HG03135 (cell line): ENCODE measurements at regions not wholly inside any gene's neighbourhood (a gene's known extent, or its start where the extent isn't known, plus 50 kb on each side); places are given as distances from the start of the nearest gene placed in this dataset.

ENCODE experiments used
- ATAC-seq: cut with Tn5 transposase; IDR thresholded peaks from one replicate; pipeline ENCODE4 v1.9.1; 2021; ENCODE audit warnings: mild to moderate bottlenecking, moderate library complexity; ENCODE audit not compliant: unreplicated experiment

DNA sequence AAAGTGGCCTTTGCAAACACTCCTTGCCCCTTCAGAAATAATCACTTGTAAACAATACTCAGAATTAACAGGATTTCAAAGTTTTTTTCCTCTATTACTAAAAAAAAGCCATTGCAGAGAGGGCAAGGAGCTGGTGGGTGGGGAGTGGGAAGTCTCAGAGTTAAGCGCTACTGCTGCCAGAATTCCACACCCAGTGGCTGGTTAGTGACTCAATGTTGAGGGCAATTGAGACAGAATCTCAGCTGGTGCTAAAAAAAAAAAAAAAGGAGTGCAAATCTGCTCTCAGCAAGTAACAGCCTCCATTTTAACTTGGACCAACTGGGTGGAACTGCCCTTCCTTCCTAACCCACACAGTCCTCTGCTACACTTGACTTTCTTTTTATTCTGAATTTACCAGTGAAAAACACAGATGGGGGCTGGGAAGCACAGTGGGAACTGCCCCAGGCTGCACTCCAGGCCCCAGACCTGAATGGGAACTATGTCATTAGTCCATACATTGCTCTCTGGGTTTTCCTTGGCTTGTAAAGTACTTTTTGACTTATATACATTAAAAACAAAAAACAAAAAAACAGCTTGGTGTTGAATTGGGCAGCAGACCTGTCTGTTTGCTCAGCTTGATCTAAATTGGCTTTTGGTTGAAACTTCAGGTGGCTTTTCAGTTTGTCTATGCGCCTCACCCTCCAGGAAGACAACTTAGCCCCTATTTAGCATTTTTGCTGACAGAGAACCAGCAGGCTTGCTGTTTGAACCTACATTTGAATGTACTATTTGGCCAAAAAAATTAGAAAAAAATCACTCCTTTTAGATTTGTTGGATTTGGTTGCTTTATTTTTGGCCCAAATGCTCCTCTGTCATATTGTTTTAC is 357.8 kb upstream of the TBL1XR1 start:
- no peak for ATAC-seq

DNA sequence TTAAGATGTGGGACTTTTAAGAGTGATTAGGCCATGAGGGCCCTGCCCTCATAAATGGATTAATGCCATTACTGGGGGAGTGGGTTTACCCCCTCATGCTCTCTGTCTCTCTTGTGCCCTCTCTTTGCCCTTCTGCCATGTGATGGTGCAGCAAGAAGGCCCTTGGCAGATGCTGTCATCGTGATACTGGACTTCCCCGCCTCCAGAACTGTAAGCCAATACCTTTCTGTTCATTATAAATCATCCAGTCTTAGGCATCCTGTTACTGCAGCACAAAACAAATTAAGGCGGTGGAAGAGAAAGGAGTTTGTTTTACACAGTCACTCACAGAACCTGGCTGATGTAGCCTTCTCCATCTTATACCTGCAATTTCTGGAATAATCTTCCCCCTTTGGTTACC is 360.3 kb upstream of the TBL1XR1 start:
- ATAC-seq, result no peak

DNA sequence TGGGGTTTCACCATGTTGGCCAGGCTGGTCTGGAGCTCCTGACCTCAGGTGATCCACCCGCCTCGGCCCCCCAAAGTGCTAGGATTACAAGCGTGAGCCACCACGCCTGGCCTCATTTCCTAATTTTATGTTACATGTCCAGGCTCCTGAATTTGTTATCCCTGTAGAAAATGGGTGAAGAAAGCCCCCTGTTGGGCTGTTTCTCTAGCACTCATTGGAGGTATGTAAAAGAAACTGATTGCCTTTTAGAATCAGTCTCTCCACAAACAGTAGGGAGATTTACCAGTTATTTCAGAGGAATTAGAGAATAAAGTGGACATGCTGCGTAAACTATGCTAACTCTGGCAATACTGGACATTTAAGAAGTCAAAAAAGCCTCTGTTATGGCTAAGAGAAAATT is 364.1 kb upstream of the TBL1XR1 start:
- no peak for ATAC-seq

DNA sequence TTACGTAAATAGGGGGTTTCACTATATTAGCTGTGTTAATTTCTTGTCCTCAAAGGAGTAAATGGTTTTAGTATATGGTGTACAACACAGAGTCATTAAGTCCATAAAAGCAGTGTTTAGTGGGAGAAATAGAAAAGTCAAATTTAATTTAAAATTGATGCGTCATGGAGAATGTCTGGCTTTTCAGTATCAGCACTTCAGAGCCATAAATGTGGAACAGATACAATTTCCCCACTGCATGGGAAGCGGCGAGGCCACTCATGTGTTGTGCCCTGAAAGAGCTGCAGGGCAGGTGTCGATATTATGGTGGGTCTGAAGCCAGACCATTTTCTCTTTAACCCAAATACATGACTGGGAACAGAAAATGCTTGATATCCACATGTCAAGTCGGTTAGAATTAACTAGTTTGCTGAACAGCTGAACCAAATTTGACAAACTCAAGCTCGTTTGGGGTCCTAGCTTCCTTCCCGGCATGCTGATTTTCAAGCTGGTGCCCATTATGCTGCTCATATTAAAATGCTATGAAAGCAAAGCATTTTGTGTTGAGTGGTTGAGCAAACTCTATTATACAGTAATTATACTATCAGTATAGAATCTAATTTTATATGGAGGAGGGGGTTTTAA is 364.6 kb upstream of the TBL1XR1 start:
- no peak for ATAC-seq

DNA sequence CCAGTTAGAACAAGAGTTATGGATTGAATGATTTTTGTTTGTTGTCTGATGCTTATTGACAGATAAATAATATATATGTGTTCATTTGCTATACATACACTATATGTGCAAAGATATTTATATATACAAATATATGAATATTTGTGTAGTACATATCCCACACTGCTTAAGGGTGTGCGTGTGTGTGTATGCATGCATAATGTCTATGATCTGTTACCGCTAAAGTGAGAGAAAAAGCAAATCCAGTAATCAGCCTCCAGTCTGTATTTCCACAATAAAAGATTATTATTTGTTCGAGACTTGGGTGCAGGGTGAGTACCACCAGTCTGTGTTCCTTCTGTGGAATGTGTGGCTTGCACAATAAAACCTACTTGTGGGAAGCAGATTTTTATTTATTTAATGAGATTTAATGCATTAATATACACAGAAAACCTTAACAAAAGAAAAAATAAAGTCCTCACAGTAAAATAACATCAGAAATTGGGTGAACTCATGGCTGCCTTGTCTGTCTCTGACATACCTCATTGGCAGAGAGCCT is 366.0 kb upstream of the TBL1XR1 start:
- no peak for ATAC-seq

DNA sequence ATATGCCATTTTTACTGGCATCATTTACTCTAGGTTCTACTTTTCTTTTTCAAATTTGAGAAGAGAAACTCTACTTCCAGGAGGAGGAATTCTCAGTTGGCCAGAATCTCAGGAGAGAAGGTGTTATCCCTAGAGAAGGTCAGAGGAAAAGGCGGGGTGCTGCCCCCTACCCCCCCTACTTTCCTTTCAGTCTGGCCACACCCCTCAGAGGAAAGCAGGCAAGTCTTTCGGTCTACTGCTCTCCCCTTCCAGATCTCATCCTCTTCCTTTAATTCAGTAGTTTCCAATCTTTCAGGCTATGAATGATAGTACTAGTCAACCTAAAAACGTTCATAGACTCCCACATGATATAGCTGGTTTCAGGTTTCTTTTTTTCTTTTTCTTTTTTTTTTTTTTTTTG is 366.5 kb upstream of the TBL1XR1 start:
- no peak for ATAC-seq

DNA sequence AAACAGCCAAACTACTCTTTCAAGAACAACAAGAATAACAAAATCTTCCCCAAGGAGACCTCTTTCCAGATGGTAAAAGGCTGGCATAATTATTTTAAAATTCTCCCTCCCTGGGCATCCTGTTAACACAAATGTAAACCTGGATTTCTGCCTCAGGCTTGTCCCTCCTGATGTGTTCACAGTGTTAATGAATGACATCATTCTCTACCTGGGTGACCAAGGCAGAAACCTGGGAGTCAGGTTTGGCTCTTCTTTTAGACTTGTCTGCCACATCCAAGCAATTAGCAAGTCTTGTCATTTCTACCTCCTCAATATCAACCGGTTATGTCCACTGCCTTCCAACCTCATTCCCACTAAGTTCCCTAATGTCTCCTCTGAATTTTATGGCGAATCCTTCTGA is 368.7 kb upstream of the TBL1XR1 start:
- ATAC-seq, result no peak

DNA sequence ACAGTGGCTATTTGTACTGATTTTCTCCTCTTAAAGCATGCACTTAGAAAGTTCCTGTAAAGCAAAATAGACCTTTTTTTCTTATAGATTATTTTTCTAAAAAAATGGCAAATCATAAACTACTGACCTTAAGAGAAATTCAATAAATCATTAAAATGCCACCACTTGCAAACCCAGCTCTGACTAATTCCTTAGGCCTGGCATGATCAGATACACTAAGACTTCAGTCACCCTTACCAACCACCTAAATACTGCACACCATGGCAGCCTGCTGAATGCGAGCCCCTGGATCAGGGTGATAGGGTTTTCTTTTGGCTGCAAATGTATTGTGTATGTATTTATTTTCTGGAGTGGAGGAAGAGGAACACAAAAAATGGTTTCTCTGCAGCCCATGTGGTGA is 370.6 kb upstream of the TBL1XR1 start:
- ATAC-seq, result no peak

DNA sequence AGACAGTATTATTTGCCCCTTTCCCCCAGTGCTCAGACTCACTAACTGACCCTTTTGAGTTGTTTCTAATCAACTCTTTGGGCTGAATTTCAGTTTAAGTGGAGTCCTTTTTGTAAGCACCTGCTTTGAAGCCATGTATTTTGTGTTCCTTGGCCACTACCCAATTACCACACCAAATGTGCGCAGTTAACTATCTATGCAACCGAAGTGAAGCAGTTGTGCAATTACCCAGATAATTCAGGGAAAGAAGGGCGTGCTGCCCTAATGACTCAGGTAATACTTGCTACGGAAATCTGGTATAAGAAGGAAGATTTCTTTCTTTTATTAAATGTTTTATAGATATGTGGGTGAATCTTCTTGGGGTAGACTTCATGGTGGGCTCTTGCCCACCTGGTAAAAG is 371.9 kb upstream of the TBL1XR1 start:
- no peak for ATAC-seq

DNA sequence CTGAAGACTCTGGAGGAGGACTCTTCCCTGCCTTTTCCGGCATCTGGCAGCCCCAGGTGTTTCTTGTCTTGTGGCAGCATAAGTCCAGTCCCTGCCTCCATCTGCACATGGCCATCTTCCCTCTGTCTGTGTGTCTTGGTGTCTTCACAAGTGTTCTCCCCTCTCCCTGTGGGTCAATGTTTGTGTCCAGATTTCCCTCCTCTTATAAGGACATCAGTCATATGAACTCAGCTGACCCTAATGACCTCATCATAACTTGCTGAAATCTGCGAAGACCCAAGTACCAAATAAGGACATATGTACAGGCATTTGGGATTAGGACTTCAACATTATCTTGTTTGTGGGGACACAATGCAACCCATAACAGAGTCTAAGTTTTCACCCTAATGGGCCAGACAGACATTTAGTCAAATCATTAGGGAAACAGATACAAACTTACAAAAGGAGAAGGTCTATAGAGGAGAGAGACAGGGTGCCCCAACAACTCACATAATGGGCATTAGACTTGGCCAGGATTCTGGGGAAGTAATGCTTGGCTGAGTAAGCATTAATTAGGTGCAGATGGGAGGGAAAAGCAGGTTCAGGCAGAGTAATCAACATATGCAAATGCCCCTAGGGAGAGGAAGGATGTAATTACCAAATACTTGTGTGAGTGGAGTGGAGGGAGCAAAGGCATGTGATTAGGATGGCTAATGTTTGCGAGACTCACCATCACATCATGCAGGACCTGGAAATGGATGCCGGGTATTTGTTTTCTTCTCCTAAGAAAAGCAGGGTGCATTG is 372.8 kb upstream of the TBL1XR1 start:
- ATAC-seq, result no peak

DNA sequence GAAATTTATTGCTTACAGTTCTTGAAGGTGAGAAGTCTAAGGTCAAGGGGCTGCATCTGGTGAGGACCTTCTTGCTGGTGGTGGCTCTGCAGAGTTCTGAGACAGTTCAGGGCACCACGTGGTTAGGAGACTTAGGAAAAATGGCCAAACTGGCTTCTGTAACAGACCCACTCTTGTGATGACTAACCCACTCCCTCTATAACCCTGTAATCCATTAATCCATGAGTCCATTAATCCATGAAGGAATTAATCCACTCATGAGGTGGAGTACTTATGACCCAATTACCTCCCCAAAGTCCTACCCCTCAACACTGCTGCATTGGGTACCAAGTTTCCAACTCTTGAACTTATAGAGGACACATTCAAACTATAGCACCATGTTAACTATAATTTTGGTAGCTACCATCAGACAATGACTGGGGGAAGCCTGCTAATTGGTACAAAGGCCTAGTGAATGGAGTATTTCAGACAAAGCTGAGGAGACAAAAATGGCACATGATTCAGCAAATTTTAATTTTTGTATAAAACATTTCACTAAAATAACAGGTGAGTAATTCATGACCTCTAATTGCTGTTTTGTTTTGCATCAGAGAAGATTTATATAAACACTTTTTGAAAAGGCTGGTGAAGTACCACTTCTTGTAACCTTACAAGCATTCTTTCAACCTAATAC is 374.1 kb upstream of the TBL1XR1 start:
- ATAC-seq, result no peak

DNA sequence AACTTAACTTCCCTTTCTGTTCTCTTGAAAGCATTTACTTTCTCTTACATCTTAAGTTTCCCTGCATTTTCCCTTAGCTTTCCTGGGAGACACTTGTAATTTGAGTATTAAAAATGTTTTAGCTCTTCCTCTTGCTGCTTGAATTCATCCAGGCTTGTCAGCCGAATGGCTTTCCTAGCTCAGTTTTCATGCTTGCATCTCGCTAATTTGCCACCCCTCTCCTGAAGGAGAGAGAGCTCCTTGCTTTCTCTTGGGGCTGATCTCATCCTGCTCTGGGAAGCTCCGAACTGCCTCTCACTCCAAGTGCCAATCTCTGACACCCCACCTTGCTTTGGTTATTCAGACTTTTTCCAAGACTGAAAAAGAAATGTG is 374.6 kb upstream of the TBL1XR1 start:
- ATAC-seq, result no peak

DNA sequence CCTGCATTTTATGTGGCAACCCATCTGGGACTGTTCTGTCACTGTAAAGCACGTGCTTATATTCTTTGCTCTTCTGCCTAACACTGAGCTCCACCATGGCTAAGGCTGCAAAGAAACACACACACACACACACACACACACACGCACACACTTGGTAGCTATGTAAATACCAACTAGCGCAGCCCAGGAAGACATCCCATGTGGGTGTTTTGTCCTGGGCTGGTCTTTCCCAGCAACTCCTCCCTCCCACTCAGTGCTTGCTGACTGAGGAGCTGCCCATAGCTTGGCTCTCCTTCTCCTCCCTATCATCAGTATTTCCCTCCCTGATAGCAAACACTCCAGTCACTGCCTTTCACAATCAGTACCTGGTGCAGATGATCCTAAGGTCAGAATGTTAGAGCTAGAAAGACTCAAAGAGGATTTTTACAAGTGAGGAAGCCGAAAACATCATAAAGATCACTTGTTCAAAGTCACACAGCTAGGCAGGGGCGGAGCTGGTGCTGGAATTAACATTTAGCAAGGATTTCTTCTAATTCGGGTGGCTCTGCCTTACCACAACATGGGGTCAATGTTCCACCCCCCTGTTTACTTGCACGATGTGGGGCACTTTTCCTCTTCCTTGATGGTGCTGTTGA is 377.1 kb upstream of the TBL1XR1 start:
- ATAC-seq, result no peak

DNA sequence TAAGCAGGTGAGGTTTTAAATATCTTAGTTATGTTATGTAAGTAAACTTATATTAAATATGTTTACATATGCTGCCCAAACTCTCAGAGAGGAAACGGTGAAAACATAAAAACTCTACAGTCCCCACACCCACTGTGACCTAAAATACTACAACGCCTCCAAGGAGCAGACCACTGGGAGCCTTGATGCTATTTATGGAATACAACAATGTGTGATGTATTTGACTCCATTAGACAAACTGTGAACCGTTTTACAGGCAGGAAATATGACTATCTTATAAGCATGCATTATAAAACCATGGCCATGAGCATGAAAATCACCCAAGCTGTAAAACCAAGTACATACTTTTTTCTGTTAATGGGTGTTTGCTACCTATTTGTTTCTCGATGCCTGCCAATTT is 379.5 kb upstream of the TBL1XR1 start:
- no peak for ATAC-seq

DNA sequence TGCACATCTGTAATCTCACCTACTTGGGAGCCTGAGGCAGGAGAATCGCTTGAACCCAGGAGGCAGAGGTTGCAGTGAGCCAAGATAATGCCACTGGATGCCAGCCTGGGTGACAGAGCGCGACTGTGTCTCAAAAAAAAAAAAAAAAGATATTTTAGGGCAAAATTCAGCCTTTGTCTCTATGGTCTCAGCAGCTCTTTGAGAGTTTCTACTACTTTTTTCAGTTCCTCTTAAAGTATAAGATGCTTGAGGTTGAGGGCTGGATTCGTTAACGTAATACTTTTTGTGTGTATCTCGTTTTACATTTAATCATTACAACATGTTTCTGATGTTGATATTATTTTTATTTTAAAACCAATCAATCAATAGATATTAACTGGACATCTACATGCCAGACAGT is 381.2 kb upstream of the TBL1XR1 start:
- ATAC-seq, result no peak

DNA sequence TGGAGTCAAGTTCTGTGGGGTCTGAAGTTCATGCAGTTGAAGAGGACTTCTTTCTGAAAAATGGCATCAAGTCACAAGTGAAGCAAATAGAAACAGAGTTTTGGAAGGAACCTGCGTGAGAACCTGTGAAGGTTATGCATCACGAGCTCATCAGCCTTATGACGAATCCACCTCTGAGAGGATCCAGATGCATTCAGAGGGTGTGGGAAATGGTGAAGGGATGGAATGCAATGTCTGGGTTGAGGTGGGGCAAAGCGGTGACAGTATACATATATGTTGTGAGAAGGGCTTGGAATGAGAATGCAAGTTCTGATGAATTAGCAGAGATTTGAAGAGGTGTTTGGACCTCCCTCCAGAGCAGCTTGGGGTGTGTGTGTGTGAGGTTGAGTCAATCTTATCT is 382.1 kb upstream of the TBL1XR1 start:
- ATAC-seq, result no peak

DNA sequence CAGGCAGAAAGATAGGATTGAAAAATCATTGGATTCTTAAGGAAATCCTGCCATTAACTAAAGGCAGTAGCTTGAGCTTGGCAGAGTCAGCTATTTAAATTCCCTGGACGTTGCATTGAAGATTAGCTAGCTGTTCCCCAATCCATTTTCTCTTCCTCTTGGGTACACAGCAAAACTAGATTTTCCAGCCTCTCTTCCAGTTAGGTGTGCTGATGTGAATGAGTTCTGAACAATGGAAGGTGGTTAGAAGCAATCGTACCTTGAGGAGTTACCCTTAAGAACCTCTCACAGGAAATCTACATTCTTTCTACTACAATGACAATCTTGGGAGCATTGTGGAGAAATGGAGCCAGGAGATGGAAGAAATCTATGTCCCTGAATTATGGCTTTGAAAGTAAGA is 383.2 kb upstream of the TBL1XR1 start:
- ATAC-seq, result no peak

DNA sequence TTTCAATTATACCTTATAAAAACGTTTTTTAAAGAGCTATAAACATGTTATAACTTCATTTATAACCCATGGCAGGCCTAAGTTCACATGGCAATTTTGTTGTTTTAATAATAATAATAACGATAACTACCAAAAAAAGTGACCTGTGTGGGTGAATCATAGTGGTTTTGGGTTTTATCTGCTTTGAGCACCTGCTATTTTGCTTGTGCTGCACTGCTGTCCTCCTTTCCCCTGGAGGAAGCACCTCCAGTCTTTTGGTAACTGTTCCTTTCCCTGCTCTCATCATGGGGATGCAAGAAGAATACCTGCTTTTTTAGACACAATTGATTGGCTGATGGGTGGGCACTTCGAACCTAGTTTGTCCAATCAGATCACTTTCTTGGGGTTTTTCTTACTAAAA is 388.0 kb upstream of the TBL1XR1 start:
- ATAC-seq, result no peak

DNA sequence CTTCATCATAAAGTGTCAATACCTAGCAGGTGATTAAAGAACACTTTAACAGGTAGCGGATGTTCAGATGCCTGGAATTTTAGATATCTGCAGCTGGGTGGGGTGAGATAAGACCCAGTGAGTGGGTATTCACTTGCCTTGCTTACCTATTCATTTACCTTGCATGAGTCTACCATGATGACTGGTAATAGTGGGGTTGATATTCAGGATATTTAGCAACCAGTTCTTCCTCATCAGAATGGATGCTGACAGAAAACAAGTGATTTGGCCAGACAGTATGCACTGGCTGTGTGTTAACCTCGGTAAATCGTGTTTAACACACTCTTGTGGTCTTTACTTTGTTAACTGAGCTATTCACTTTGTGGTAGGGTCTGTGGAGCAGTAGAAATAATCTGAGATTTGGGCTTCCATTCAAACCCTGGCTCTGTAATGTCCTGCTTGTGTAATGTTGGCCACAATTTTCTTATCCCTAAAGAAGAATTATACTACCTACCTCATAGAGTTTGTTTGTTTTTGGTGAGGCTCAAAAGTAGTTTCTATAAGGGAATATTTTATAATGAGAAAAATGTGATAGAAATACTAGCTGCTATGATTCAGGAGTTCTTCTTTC is 391.9 kb upstream of the TBL1XR1 start:
- ATAC-seq, result no peak

DNA sequence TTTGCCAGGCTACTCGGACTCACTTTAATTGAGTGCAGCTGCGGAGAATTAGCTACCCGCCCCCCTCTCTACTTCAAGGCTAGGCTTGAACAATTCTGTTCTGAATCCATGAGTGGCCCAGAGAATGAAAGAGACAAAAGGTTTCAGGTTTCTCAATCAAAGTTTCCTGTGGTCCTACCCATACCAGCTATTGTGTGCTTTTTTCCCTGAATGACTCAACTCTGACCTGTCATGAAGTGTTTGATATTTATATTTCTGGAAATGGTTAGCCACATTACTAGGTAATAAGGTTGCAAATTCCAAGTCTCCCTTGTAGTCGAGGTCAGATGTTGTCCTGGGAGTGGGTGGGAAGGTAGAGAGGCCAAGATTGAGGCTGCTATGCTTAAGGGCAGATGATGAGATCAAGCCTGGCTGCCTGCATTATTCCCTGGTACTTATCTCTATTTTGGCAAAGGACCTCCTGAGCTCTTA is 392.7 kb upstream of the TBL1XR1 start:
- ATAC-seq, result peak; percentile 72
